Esophagus squamous epithelium (tissue), 5 donors: ENCODE measurements at regions not wholly inside any gene's neighbourhood (a gene's known extent, or its start where the extent isn't known, plus 50 kb on each side); places are given as distances from the start of the nearest gene placed in this dataset.
"Not testable (repeated sequence)": the region's sequence is repeated elsewhere in the genome, so short reads cannot be mapped to it uniquely, and the experiment has no call there.

Experiments
- DNase-seq: peaks from one replicate; lab custom pipeline; 2025; lab: John Stamatoyannopoulos, UW
- H3K27ac ChIP-seq, 4 donors: fragments of 200-600 bp; sonication (generic); one replicate each; pipeline ENCODE4 v1.5.1; 2016 to 2019; ENCODE audit warnings: mild to moderate bottlenecking in 1 of 4
- H3K27me3 ChIP-seq, 4 donors: fragments of 200-600 bp; sonication (generic); 1 replicate in 3 of 4; 2 replicates in 1 of 4; pipeline versions ENCODE4 v1.5.1 to v1.6.0; 2017 to 2021; ENCODE audit warnings: antibody characterized with exemption in 1 of 4
- H3K36me3 ChIP-seq, 3 donors: fragments of 200-600 bp; sonication (generic); one replicate each; pipeline ENCODE4 v1.5.1; 2016 to 2019
- H3K4me1 ChIP-seq, 3 donors: fragments of 200-600 bp; sonication (generic); one replicate each; pipeline ENCODE4 v1.5.1; 2017 to 2019
- H3K4me3 ChIP-seq, 4 donors: fragments of 200-600 bp; sonication (generic); 1 replicate in 3 of 4; 2 replicates in 1 of 4; pipeline ENCODE4 v1.5.1; 2016 to 2019; ENCODE audit warnings: mild to moderate bottlenecking in 2 of 4, moderate library complexity in 1 of 4
- H3K9me3 ChIP-seq, 3 donors: fragments of 200-600 bp; sonication (generic); one replicate each; pipeline ENCODE4 v1.5.1; 2016 to 2019
- POLR2A ChIP-seq, 4 donors: fragments of 450-650 bp; IDR thresholded peaks; one replicate each; pipeline ENCODE4 v1.6.1; 2017; ENCODE audit warnings: antibody characterized with exemption in 4 of 4, mild to moderate bottlenecking in 4 of 4, moderate library complexity in 3 of 4
- WGBS, 2 donors: methylation state at CpG; one replicate each; pipeline ENCODE4 v1.1.5; 2018; 5-methylcytosine and 5-hydroxymethylcytosine counted together
- intact Hi-C: fragments of 100-400 bp; cut with DNase I; formaldehyde crosslinking; loops from one replicate; pipeline ENCODE4 v1.15.0; 2022
- TF ChIP-seq, protein P1 (sequence below), 6 experiments: fragments of 450-650 bp in 4 of 6; fragments of 200-600 bp in 2 of 6; sonication (generic) in 2 of 6; IDR thresholded peaks; one replicate each; pipeline ENCODE4 v1.5.1; 2016 to 2019; ENCODE audit warnings: antibody characterized with exemption in 6 of 6, mild to moderate bottlenecking in 4 of 6, moderate library complexity in 4 of 6
- donor health status: DM: yes; HTN: yes; CAD: no.

- no peaks in the 10 kb centered on the region for H3K9me3 ChIP-seq
- WGBS, 2 donors, result 65 to 82% methylated on average over 2 of the region's 2 CpGs
- H3K27me3 ChIP-seq, result no peaks in the 10 kb centered on the region
- TF ChIP-seq, protein P1, sequence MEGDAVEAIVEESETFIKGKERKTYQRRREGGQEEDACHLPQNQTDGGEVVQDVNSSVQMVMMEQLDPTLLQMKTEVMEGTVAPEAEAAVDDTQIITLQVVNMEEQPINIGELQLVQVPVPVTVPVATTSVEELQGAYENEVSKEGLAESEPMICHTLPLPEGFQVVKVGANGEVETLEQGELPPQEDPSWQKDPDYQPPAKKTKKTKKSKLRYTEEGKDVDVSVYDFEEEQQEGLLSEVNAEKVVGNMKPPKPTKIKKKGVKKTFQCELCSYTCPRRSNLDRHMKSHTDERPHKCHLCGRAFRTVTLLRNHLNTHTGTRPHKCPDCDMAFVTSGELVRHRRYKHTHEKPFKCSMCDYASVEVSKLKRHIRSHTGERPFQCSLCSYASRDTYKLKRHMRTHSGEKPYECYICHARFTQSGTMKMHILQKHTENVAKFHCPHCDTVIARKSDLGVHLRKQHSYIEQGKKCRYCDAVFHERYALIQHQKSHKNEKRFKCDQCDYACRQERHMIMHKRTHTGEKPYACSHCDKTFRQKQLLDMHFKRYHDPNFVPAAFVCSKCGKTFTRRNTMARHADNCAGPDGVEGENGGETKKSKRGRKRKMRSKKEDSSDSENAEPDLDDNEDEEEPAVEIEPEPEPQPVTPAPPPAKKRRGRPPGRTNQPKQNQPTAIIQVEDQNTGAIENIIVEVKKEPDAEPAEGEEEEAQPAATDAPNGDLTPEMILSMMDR (IDR thresholded peaks at IDR 0.05), result no peak
- no peak for TF ChIP-seq POLR2A (IDR thresholded peaks at IDR 0.05)
- H3K4me1 ChIP-seq, result no peaks in the 10 kb centered on the region
- no peaks in the 10 kb centered on the region for H3K36me3 ChIP-seq
- H3K27ac ChIP-seq, result no peak overlapping the region
- intact Hi-C loops, result no loop called here
- DNase-seq, result no peak
- no peak overlapping the region for H3K4me3 ChIP-seq
Observed at GRCh38 chr16:5761592-5761991, 664.0 kb upstream of the EEF2KMT start.

GRCh38 chr16:5758281-5758680 lies 660.7 kb upstream of the EEF2KMT start:
- Histone ChIP-seq H3K9me3 (no peaks in the 10 kb centered on the region), H3K36me3 (no peaks in the 10 kb centered on the region), H3K4me3 (no peak overlapping the region), H3K4me1 (no peaks in the 10 kb centered on the region), H3K27ac (no peak overlapping the region), H3K27me3 (no peaks in the 10 kb centered on the region)
- 76 to 83% methylated on average over 4 of the region's 4 CpGs for WGBS, 2 donors
- intact Hi-C loops, result no loop called here
- DNase-seq, result no peak
- no peak for TF ChIP-seq POLR2A (IDR thresholded peaks at IDR 0.05)
- TF ChIP-seq, protein P1 (IDR thresholded peaks at IDR 0.05), result no peak

DNA sequence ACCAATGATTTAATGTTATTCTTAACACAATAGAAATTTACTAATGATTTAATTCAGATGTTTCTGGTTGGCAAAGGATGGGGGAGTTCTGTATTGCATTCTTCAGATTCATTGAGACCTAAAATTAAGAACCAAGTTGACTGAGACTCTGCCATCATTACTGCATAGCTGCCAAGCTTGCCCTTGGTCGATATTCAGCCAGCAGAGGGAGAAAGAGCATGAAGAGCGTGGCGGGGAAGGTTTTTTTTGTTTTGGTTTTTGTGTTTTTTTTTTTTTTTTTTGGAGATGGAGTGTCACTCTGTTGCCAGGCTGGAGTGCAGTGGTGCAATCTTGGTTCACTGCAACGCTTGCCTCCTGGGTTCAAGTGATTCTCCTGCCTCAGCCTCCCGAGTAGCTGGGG lies 659.4 kb upstream of the EEF2KMT start:
- no peak for DNase-seq
- intact Hi-C loops, result no loop called here
- WGBS, 2 donors, result 50% methylated on average over 4 to 5 of the region's 5 CpGs
- Histone ChIP-seq H3K4me1 (no peaks in the 10 kb centered on the region), H3K27me3 (peaks cover 0 to 8% (median 0%) of the 10 kb centered on the region in 4 donors), H3K27ac (no peak overlapping the region), H3K9me3 (no peaks in the 10 kb centered on the region), H3K36me3 (no peaks in the 10 kb centered on the region), H3K4me3 (no peak overlapping the region)
- TF ChIP-seq, protein P1 (IDR thresholded peaks at IDR 0.05), result no peak
- no peak for TF ChIP-seq POLR2A (IDR thresholded peaks at IDR 0.05)

GRCh38 chr16:5753381-5753780 lies 655.8 kb upstream of the EEF2KMT start:
- DNase-seq, result no peak
- Histone ChIP-seq H3K27me3 (peaks cover 0 to 8% (median 0%) of the 10 kb centered on the region in 4 donors), H3K36me3 (no peaks in the 10 kb centered on the region), H3K9me3 (no peaks in the 10 kb centered on the region), H3K4me1 (no peaks in the 10 kb centered on the region), H3K27ac (no peak overlapping the region), H3K4me3 (no peak overlapping the region)
- intact Hi-C loops, result no loop called here
- 52 to 56% methylated on average over 6 to 7 of the region's 7 CpGs for WGBS, 2 donors
- TF ChIP-seq POLR2A (IDR thresholded peaks at IDR 0.05), result no peak
- TF ChIP-seq, protein P1 (IDR thresholded peaks at IDR 0.05), result no peak

DNA sequence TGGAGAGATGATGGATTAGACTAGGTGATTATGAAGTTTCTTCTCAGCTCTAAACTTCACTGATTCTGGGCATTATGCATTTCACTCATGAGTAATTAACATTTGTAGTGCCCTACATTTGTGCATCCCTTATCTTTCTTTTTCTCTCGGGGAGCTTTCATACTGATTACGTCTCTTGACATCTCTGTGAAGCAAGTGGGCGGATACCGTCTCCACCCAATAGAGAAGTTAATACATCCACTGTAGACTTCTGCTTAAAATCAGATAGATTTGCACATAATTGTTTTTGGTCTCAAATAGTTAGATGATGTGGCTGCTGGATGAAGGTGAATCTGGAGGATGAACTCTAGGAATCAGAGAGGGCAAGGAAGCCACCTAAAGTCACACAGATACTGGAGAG lies 653.6 kb upstream of the EEF2KMT start:
- intact Hi-C loops, result no loop called here
- Histone ChIP-seq H3K4me3 (no peak overlapping the region), H3K4me1 (no peaks in the 10 kb centered on the region), H3K9me3 (no peaks in the 10 kb centered on the region), H3K36me3 (no peaks in the 10 kb centered on the region), H3K27me3 (peaks cover 0 to 8% (median 0%) of the 10 kb centered on the region in 4 donors), H3K27ac (no peak overlapping the region)
- 85 to 93% methylated on average over 4 of the region's 4 CpGs for WGBS, 2 donors
- no peak for DNase-seq
- TF ChIP-seq POLR2A (IDR thresholded peaks at IDR 0.05), result no peak
- TF ChIP-seq, protein P1 (IDR thresholded peaks at IDR 0.05), result no peak

GRCh38 chr16:5750439-5750838 lies 652.8 kb upstream of the EEF2KMT start:
- H3K27me3 ChIP-seq, H3K27ac ChIP-seq, intact Hi-C loops, H3K9me3 ChIP-seq, H3K4me1 ChIP-seq, H3K4me3 ChIP-seq, DNase-seq, H3K36me3 ChIP-seq: not testable (repeated sequence)
- WGBS, 2 donors, result 29 to 74% methylated on average over 3 to 6 of the region's 11 CpGs
